ENCODE measurements at regions not wholly inside any gene's neighbourhood (a gene's known extent, or its start where the extent isn't known, plus 50 kb on each side); places are given as distances from the start of the nearest gene placed in this dataset.

DNA sequence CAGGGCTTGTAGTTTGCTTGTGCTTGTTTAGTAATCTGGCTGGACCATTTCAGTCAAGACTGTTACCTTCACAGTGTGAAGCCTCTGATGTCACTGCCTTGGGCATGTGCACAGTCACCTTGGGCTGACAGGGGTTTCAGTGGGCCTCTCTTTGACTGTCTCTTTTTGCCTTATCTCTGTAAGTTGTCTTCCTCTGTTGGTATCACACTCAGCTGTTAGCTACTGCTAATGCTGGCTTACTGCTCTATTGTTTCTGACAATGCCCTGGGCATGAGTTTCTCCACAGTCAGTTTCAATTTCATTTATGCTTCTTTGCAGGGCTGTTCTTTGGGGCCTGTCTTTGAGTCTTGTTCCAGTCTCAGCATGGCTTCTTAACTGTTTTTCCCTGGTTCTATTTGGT lies 201.9 kb upstream of the SHH start:
- TF ChIP-seq, protein P1, sequence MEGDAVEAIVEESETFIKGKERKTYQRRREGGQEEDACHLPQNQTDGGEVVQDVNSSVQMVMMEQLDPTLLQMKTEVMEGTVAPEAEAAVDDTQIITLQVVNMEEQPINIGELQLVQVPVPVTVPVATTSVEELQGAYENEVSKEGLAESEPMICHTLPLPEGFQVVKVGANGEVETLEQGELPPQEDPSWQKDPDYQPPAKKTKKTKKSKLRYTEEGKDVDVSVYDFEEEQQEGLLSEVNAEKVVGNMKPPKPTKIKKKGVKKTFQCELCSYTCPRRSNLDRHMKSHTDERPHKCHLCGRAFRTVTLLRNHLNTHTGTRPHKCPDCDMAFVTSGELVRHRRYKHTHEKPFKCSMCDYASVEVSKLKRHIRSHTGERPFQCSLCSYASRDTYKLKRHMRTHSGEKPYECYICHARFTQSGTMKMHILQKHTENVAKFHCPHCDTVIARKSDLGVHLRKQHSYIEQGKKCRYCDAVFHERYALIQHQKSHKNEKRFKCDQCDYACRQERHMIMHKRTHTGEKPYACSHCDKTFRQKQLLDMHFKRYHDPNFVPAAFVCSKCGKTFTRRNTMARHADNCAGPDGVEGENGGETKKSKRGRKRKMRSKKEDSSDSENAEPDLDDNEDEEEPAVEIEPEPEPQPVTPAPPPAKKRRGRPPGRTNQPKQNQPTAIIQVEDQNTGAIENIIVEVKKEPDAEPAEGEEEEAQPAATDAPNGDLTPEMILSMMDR (IDR thresholded peaks at IDR 0.05; ENCODE audit: low read depth, low read length, missing input control) = no peak
- TF ChIP-seq GABPA (IDR thresholded peaks at IDR 0.05 in 1 of 2, conservative IDR thresholded peaks at IDR 0.05 in 1 of 2) = no peak
